ENCODE measurements at regions not wholly inside any gene's neighbourhood (a gene's known extent, or its start where the extent isn't known, plus 50 kb on each side); places are given as distances from the start of the nearest gene placed in this dataset.

GRCh38 chr5:17796757-17797396 is 162.6 kb downstream of the TAF11L14 start:
- no peak for TF ChIP-seq POLR2A (IDR thresholded peaks at IDR 0.05; ENCODE audit: low read depth, low read length)
- TF ChIP-seq TAF1 (IDR thresholded peaks at IDR 0.05; ENCODE audit: borderline replicate concordance, low read depth, low read length): no peak
- TF ChIP-seq POLR2AphosphoS5 (IDR thresholded peaks at IDR 0.05; ENCODE audit: low read depth, low read length): no peak

Measured in GM12892 (cell line).